ENCODE measurements at regions not wholly inside any gene's neighbourhood (a gene's known extent, or its start where the extent isn't known, plus 50 kb on each side); places are given as distances from the start of the nearest gene placed in this dataset.

DNA sequence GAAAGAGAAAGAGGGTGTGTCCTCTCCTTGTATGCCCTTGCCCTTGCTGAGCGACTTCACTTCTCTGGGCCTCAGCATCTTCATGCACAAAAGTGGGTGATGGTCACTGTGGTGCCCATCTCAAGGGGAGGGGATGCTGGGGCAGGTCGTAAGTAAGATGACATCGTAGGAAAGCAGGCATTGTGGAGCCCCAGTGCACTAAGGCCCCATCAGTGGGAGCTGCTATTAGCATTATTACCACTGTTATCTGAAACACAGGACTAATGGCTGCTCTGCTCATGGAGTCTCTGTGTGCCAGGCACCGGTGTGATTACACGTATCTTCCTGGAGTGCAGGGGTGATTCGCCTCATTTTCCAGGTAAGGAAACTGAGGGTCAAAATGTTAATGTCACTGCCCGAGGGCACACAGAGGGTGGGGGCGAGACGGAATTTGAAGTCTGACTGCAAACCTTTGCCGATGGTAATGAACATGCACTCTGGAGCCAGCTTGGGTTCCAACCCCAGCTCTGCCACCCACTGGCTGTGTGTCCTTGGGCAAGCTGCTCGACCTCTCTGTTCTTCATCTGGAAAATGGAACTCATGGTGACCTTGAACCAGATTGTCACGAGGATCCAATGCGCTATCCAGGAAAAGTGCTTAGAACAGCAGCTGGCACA, 63.2 kb upstream of the GSE1 start:
- H3K36me3 Mint-ChIP-seq, result peaks cover 3% of the 10 kb centered on the region
- H3K4me1 Mint-ChIP-seq, result peaks cover 23% of the 10 kb centered on the region
- CTCF ChIA-PET, result interaction anchor here (0.7 to 5.8 kb wide), 5 partner anchors 21 to 246 kb away, joined by 3 to 83 read pairs (median 4); partner anchors contain the start of gene GSE1
- H3K27ac Mint-ChIP-seq, result no peak overlapping the region
- no peaks in the 10 kb centered on the region for H3K9me3 Mint-ChIP-seq (ENCODE audit: low read depth)
- no peak overlapping the region for H3K4me3 Mint-ChIP-seq
- no peak for DNase-seq
- no peak for ATAC-seq
- H3K27me3 Mint-ChIP-seq, result no peaks in the 10 kb centered on the region

DNA sequence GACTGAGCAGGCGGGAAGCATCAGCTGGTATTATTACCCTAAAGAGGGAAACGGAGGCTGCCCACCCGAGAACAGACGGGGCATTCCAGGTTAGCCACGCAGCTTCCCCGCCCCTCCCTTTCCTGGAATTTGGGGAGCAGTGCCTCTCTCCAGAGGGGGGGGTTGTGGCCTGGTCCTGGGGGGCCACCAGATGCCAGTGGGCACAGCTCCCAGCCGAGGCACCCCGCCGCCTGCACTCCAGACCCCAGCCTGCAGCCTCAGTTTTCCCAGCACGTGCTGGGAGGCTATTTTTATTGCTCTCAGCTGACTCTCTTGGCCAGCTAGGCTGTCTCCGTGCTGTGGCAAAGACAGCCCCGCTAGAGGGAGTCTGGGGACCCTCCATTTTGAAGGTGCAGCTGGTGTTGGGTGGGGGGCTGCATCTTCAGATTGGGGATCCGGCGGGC, 62.7 kb upstream of the GSE1 start:
- Mint-ChIP-seq H3K9me3 (ENCODE audit: low read depth) (no peaks in the 10 kb centered on the region), H3K36me3 (peaks cover 3% of the 10 kb centered on the region), H3K27me3 (no peaks in the 10 kb centered on the region), H3K4me1 (peaks cover 23% of the 10 kb centered on the region), H3K4me3 (no peak overlapping the region), H3K27ac (no peak overlapping the region)
- ATAC-seq, result no peak
- no peak for DNase-seq
- CTCF ChIA-PET, result interaction anchor here (1.0 to 5.8 kb wide), 4 partner anchors 17 to 65 kb away, joined by 3 to 83 read pairs (median 26); partner anchors contain the start of gene GSE1

GRCh38 chr16:85550953-85551924, 61.9 kb upstream of the GSE1 start:
- DNase-seq (peak; percentile 50), ATAC-seq (no peak)
- no peaks in the 10 kb centered on the region for H3K9me3 Mint-ChIP-seq (ENCODE audit: low read depth)
- peak overlapping the region; percentile 28 for H3K4me3 Mint-ChIP-seq
- CTCF ChIA-PET, result interaction anchor here (0.7 to 5.8 kb wide), 10 partner anchors 8 to 131 kb away, joined by 3 to 83 read pairs (median 4); partner anchors contain the start of gene GSE1
- peaks cover 23% of the 10 kb centered on the region for H3K4me1 Mint-ChIP-seq
- H3K27ac Mint-ChIP-seq, result no peak overlapping the region
- peaks cover 3% of the 10 kb centered on the region for H3K36me3 Mint-ChIP-seq
- no peaks in the 10 kb centered on the region for H3K27me3 Mint-ChIP-seq

- peaks cover 3% of the 10 kb centered on the region for H3K36me3 Mint-ChIP-seq
- ATAC-seq, result peak; percentile 22
- H3K27me3 Mint-ChIP-seq, result no peaks in the 10 kb centered on the region
- DNase-seq, result no peak
- H3K9me3 Mint-ChIP-seq (ENCODE audit: low read depth), result no peaks in the 10 kb centered on the region
- CTCF ChIA-PET, result interaction anchor here (0.6 to 5.8 kb wide), 14 partner anchors 10 to 137 kb away, joined by 3 to 83 read pairs (median 7); partner anchors contain the start of gene GSE1
- H3K4me3 Mint-ChIP-seq, result peak overlapping the region; percentile 62
- peaks cover 33% of the 10 kb centered on the region for H3K4me1 Mint-ChIP-seq
- peak overlapping the region; percentile 59 for H3K27ac Mint-ChIP-seq
Measured at GRCh38 chr16:85552980-85553435, 60.1 kb upstream of the GSE1 start.

GRCh38 chr16:85553436-85554113, 59.5 kb upstream of the GSE1 start:
- no peaks in the 10 kb centered on the region for H3K27me3 Mint-ChIP-seq
- H3K36me3 Mint-ChIP-seq, result peaks cover 3% of the 10 kb centered on the region
- H3K4me3 Mint-ChIP-seq, result peak overlapping the region; percentile 88
- DNase-seq, result peak; percentile 67
- CTCF ChIA-PET, result interaction anchor here (0.6 to 5.8 kb wide), 17 partner anchors 11 to 137 kb away, joined by 3 to 83 read pairs (median 6); partner anchors contain the start of gene GSE1
- H3K9me3 Mint-ChIP-seq (ENCODE audit: low read depth), result no peaks in the 10 kb centered on the region
- ATAC-seq, result peak; percentile 29
- H3K27ac Mint-ChIP-seq, result peak overlapping the region; percentile 96
- H3K4me1 Mint-ChIP-seq, result peaks cover 39% of the 10 kb centered on the region

- Mint-ChIP-seq H3K9me3 (ENCODE audit: low read depth) (no peaks in the 10 kb centered on the region), H3K27me3 (no peaks in the 10 kb centered on the region), H3K36me3 (peaks cover 3% of the 10 kb centered on the region), H3K27ac (peak overlapping the region; percentile 96), H3K4me3 (peak overlapping the region; percentile 88), H3K4me1 (peaks cover 45% of the 10 kb centered on the region)
- CTCF ChIA-PET, result interaction anchor here (0.7 to 5.8 kb wide), 16 partner anchors 10 to 139 kb away, joined by 3 to 83 read pairs (median 6); partner anchors contain the start of gene GSE1
- peak; percentile 56 for ATAC-seq
- peak; percentile 94 for DNase-seq
Measured at GRCh38 chr16:85554114-85554888, 58.8 kb upstream of the GSE1 start.

- H3K4me3 Mint-ChIP-seq, result peak overlapping the region; percentile 87
Measured at GRCh38 chr16:85554889-85555718, 58.0 kb upstream of the GSE1 start.

DNA sequence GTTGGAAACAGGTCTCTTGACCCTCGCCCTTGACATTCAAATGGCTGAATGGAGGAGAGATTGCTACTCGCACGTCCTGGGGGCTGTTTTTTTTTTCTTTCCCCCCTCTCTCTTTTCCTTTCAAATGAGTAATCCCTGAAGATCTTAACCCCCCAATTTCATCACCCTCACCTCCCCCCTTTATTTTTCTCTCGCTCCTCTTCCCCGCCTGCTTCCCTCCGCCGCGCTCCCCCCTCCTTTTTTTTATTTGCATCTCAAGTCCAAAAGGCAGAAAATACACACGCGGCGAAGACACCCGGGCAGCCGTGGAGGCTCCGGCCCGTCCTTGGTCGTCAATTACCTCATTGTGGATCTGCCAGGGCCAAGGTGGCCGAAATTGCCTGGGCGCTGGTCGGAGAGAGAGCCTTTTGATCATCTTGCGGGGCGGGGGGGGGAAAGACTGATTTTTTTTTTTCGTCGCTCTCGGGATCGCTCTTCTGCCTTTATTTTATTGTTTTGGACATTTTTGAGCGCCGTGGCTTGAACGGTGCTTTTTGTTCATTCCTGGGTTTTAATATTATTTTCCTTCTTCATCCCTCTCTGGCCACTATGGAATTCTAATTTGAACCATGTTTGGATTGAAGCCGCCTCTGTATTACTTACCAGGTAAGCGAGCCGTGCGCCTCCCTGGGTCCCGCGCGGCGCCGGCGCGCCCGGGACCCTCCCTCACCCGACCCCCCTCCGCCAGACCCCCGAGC, 57.2 kb upstream of the GSE1 start:
- ATAC-seq, result no peak

More at GRCh38 chr16:85554889-85555718, 58.0 kb upstream of the GSE1 start:
- no peaks in the 10 kb centered on the region for H3K27me3 Mint-ChIP-seq
- CTCF ChIA-PET, result interaction anchor here (0.7 to 5.8 kb wide), 12 partner anchors 9 to 140 kb away, joined by 3 to 83 read pairs (median 8); partner anchors contain the start of gene GSE1
- peak; percentile 34 for ATAC-seq
- peak overlapping the region; percentile 93 for H3K27ac Mint-ChIP-seq
- H3K4me1 Mint-ChIP-seq, result peaks cover 45% of the 10 kb centered on the region
- DNase-seq, result peak; percentile 76
- H3K9me3 Mint-ChIP-seq (ENCODE audit: low read depth), result no peaks in the 10 kb centered on the region
- H3K36me3 Mint-ChIP-seq, result peaks cover 3% of the 10 kb centered on the region

DNA sequence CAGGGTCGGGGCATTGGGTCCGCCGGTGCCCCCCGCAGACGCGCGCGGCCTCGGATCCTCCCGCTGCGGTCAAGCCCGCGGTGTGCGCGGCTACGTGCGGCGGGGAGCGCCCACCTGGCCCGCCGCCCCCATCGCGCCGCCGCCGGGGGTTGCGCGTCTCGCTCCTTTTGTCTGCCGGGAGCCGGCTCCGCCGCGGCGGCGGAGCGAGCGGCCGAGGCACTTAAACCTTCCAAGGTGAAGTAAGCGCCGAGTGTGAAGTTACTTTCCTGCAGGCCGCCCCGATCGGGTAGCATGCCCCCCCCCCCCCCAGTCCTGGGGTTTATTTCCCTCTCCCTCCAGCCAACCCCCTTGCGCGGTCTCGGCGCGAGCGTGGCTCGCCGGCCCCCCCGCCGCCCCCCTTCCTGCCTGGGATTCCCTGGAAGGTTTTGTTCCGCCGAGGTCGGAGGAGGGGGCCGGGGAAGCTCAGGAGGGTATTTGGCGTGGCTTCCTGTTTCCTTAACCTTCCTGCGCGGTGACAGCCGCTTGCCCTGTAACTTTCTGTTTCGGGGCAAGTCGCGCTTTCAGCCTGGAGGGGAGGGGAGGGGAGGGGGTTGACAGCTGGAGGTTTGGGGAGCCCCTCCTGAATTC, 56.6 kb upstream of the GSE1 start:
- Mint-ChIP-seq H3K4me1 (peaks cover 39% of the 10 kb centered on the region), H3K36me3 (peaks cover 3% of the 10 kb centered on the region), H3K27ac (peak overlapping the region; percentile 52), H3K9me3 (ENCODE audit: low read depth) (no peaks in the 10 kb centered on the region), H3K4me3 (peak overlapping the region; percentile 87), H3K27me3 (no peaks in the 10 kb centered on the region)
- ATAC-seq (peak; percentile 28), DNase-seq (peak; percentile 75)
- CTCF ChIA-PET, result interaction anchor here (0.8 to 5.3 kb wide), 8 partner anchors 10 to 136 kb away, joined by 3 to 35 read pairs (median 6); no protein-coding TSS in a partner anchor

More for the DNA sequence above, 57.2 kb upstream of the GSE1 start:
- H3K4me3 Mint-ChIP-seq, result peak overlapping the region; percentile 87
- H3K36me3 Mint-ChIP-seq, result peaks cover 3% of the 10 kb centered on the region
- peak overlapping the region; percentile 92 for H3K27ac Mint-ChIP-seq
- H3K9me3 Mint-ChIP-seq (ENCODE audit: low read depth), result no peaks in the 10 kb centered on the region
- no peak for DNase-seq
- CTCF ChIA-PET, result interaction anchor here (1.3 to 5.8 kb wide), 6 partner anchors 26 to 140 kb away, joined by 3 to 83 read pairs (median 18); partner anchors contain the start of gene GSE1
- H3K27me3 Mint-ChIP-seq, result no peaks in the 10 kb centered on the region
- peaks cover 45% of the 10 kb centered on the region for H3K4me1 Mint-ChIP-seq

GRCh38 chr16:85557083-85557970, 55.8 kb upstream of the GSE1 start:
- H3K4me3 Mint-ChIP-seq, result peak overlapping the region; percentile 87
- DNase-seq (peak; percentile 63), ATAC-seq (peak; percentile 8)
- no peaks in the 10 kb centered on the region for H3K9me3 Mint-ChIP-seq (ENCODE audit: low read depth)
- peak overlapping the region; percentile 66 for H3K27ac Mint-ChIP-seq
- CTCF ChIA-PET, result interaction anchor here (0.8 to 5.3 kb wide), 9 partner anchors 9 to 137 kb away, joined by 3 to 35 read pairs (median 5); no protein-coding TSS in a partner anchor
- peaks cover 34% of the 10 kb centered on the region for H3K4me1 Mint-ChIP-seq
- H3K27me3 Mint-ChIP-seq, result no peaks in the 10 kb centered on the region
- peaks cover 3% of the 10 kb centered on the region for H3K36me3 Mint-ChIP-seq

Measured in activated CD8-positive, alpha-beta memory T cell treated with anti-CD3 and anti-CD28 coated beads, Interleukin-2, amount 10 ng/mL, durations not matched to agents 7 days and 5 days (primary cell).